SU-DHL-6 (cell line): ENCODE measurements at regions not wholly inside any gene's neighbourhood (a gene's known extent, or its start where the extent isn't known, plus 50 kb on each side); places are given as distances from the start of the nearest gene placed in this dataset.

Experiments used
- EZH2phosphoT487 ChIP-seq: fragments of 200-600 bp; sonication (generic), shearing (Covaris generic); conservative IDR thresholded peaks from 2 replicates; pipeline ENCODE4 v1.6.1; 2018; ENCODE audit warnings: mild to moderate bottlenecking, antibody characterized with exemption, low read length, moderate library complexity, mixed read lengths
- TF ChIP-seq, protein P1 (sequence below): fragments of 200-600 bp; sonication (generic); IDR thresholded peaks from one replicate; pipeline ENCODE4 v1.5.1; 2017; ENCODE audit warnings: antibody characterized with exemption, mild to moderate bottlenecking, low read length, moderate library complexity; ENCODE audit not compliant: insufficient read depth, poor library complexity, severe bottlenecking

DNA sequence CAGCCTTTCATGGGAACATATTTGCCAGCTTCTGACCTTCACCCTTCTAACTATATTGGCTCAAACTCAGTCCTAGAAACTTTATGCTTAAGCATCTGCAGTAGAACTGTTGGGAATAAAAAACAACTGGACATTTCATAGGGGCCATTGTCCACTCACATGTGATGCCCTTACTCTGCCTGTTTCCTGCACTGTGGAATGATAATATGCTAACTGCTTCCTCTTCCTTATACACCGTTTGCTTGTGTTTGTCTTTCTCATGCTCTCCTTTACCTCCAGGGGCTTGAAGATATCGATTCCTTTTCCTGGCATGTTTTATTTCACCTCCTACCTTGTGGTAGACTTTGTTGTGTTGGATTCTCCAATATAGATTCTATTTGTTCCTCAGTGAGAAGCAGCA lies 333.0 kb upstream of the DDI1 start:
- TF ChIP-seq, protein P1, sequence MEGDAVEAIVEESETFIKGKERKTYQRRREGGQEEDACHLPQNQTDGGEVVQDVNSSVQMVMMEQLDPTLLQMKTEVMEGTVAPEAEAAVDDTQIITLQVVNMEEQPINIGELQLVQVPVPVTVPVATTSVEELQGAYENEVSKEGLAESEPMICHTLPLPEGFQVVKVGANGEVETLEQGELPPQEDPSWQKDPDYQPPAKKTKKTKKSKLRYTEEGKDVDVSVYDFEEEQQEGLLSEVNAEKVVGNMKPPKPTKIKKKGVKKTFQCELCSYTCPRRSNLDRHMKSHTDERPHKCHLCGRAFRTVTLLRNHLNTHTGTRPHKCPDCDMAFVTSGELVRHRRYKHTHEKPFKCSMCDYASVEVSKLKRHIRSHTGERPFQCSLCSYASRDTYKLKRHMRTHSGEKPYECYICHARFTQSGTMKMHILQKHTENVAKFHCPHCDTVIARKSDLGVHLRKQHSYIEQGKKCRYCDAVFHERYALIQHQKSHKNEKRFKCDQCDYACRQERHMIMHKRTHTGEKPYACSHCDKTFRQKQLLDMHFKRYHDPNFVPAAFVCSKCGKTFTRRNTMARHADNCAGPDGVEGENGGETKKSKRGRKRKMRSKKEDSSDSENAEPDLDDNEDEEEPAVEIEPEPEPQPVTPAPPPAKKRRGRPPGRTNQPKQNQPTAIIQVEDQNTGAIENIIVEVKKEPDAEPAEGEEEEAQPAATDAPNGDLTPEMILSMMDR, result no peak
- TF ChIP-seq EZH2phosphoT487, result no peak
